K562 (cell line): ENCODE measurements at regions not wholly inside any gene's neighbourhood (a gene's known extent, or its start where the extent isn't known, plus 50 kb on each side); places are given as distances from the start of the nearest gene placed in this dataset.

Experiments used
- ATAC-seq: fragments of 200-7000 bp; cut with Tn5 transposase; 3 replicates; pipeline ENCODE4 v1.9.1; 2020; ENCODE audit warnings: moderate library complexity
- BruUV-seq: library from RNA; stranded (reverse); fragments of 400-500 nt; replicated peaks from 2 replicates; lab custom pipeline; 2021; lab: Mats Ljungman, UMichigan
- CTCF ChIA-PET: fragments of 300-600 bp; formaldehyde crosslinking; extraction: SDS; loops from one replicate; lab custom pipeline; 2021; ENCODE audit warnings: low intra/inter-chr PET ratio; lab: Yijun Ruan, JAX
- POLR2A ChIA-PET: fragments of 300-600, 350-650 bp; sonication (Branson Sonifier 250); formaldehyde crosslinking; extraction: SDS; loops from one replicate; lab custom pipeline; 2021; ENCODE audit warnings: antibody characterized with exemption, inconsistent platforms; lab: Yijun Ruan, JAX
- DNase-seq, 4 experiments: peaks; one replicate each; pipeline versions ENCODE4 v3.0.0 to v3.0.0-alpha.2; 2011 to 2018; ENCODE audit warnings: low spot score in 3 of 4, mixed read lengths in 3 of 4; ENCODE audit errors: extremely low read depth in 1 of 4
- FAIRE-seq: peaks from 2 replicates; lab custom pipeline; 2011; peaks lifted over from hg19 to GRCh38; lab: Jason Lieb, UNC
- H2AFZ ChIP-seq: 2 replicates; pipeline ENCODE4 v1.6.0; 2011; ENCODE audit warnings: low read depth, low read length, control low read depth, inconsistent platforms
- H3K27ac ChIP-seq: fragments of 200-600 bp; 3 replicates; pipeline ENCODE4 v1.8.0; 2011; ENCODE audit warnings: low read depth, mild to moderate bottlenecking, control low read depth, inconsistent platforms, low read length, moderate library complexity, mixed read lengths; ENCODE audit errors: extremely low read depth
- H3K27me3 ChIP-seq, 2 experiments: fragments of 300-600 bp in 1 of 2; 2 replicates in 1 of 2; 3 replicates in 1 of 2; pipeline versions ENCODE4 v1.6.0 to v1.8.0; 2011; ENCODE audit warnings: inconsistent platforms in 2 of 2, low read length in 2 of 2, mild to moderate bottlenecking in 1 of 2, mixed read lengths in 1 of 2, moderate library complexity in 1 of 2; ENCODE audit not compliant: control insufficient read depth in 2 of 2, insufficient read depth in 2 of 2
- H3K36me3 ChIP-seq: fragments of 300-600 bp; 3 replicates; pipeline ENCODE4 v1.8.0; 2011; ENCODE audit warnings: mild to moderate bottlenecking, low read length, inconsistent platforms; ENCODE audit not compliant: control insufficient read depth, insufficient read depth
- H3K4me1 ChIP-seq, 2 experiments: fragments of 200-600 bp in 1 of 2; replicated peaks in 1 of 2; 2 replicates in 1 of 2; 3 replicates in 1 of 2; pipeline versions ENCODE4 v1.5.1 to v1.8.0; 2011; ENCODE audit warnings: inconsistent platforms in 2 of 2, low read length in 2 of 2, mild to moderate bottlenecking in 1 of 2, mixed read lengths in 1 of 2, moderate library complexity in 1 of 2; ENCODE audit not compliant: control insufficient read depth in 2 of 2, insufficient read depth in 2 of 2
- H3K4me2 ChIP-seq: 2 replicates; pipeline ENCODE4 v1.6.1; 2011; ENCODE audit warnings: low read length, control low read depth, inconsistent platforms, mixed read lengths; ENCODE audit not compliant: insufficient read depth
- H3K4me3 ChIP-seq: fragments of 200-600 bp; sonication (generic), shearing (Covaris generic); 2 replicates; pipeline ENCODE4 v1.5.1; 2016; ENCODE audit warnings: control low read depth, inconsistent platforms
- H3K79me2 ChIP-seq: fragments of 200-600 bp; 3 replicates; pipeline ENCODE4 v1.8.0; 2011; ENCODE audit warnings: low read length, inconsistent platforms; ENCODE audit not compliant: control insufficient read depth, insufficient read depth
- H3K9ac ChIP-seq, 2 experiments: 2 replicates each; pipeline versions ENCODE4 v1.6.0 to v1.6.1; 2011; ENCODE audit warnings: low read depth in 2 of 2, low read length in 2 of 2, control low read depth in 1 of 2, inconsistent platforms in 1 of 2, mild to moderate bottlenecking in 1 of 2, mixed read lengths in 1 of 2; ENCODE audit not compliant: insufficient read depth in 1 of 2
- H3K9me1 ChIP-seq: one replicate; pipeline ENCODE4 v1.6.0; 2011; ENCODE audit warnings: inconsistent platforms, mild to moderate bottlenecking, low read length, moderate library complexity; ENCODE audit not compliant: control insufficient read depth, insufficient read depth
- H3K9me3 ChIP-seq: replicated peaks from 2 replicates; pipeline ENCODE4 v1.5.1; 2011; ENCODE audit warnings: low read depth, low read length, inconsistent platforms; ENCODE audit not compliant: control insufficient read depth, insufficient read depth
- H4K20me1 ChIP-seq: replicated peaks from 2 replicates; pipeline ENCODE4 v1.6.1; 2011; ENCODE audit warnings: low read length, inconsistent platforms, mixed read lengths; ENCODE audit not compliant: control insufficient read depth, insufficient read depth
- CBX8 ChIP-seq: fragments of 200-600 bp; sonication (generic); IDR thresholded peaks from 2 replicates; pipeline ENCODE4 v1.6.1; 2012; ENCODE audit warnings: borderline replicate concordance, mixed run types, low read depth, mild to moderate bottlenecking, moderate library complexity, mixed read lengths, low read length, control low read depth, inconsistent platforms; ENCODE audit not compliant: poor library complexity, severe bottlenecking; ENCODE audit errors: extremely low read depth
- CHD1 ChIP-seq: fragments of 200-600 bp; sonication (generic); IDR thresholded peaks from one replicate; pipeline ENCODE4 v1.6.1; 2012; ENCODE audit warnings: mild to moderate bottlenecking, moderate library complexity, low read length, inconsistent platforms
- HIVEP1 ChIP-seq: fragments of 250-450 bp; sonication (Bioruptor Pico); IDR thresholded peaks from 2 replicates; pipeline ENCODE4 v1.4.0; 2020; ENCODE audit warnings: mild to moderate bottlenecking
- HMG20A ChIP-seq: fragments of 450-650 bp; formaldehyde crosslinking; conservative IDR thresholded peaks from 2 replicates; pipeline ENCODE4 v1.4.0; 2020; ENCODE audit warnings: mild to moderate bottlenecking, mixed read lengths
- MEF2D ChIP-seq: conservative IDR thresholded peaks from 2 replicates; pipeline ENCODE4 v1.6.1; 2016; ENCODE audit warnings: low read depth, missing genetic modification characterization, missing compliant biosample characterization
- MTA1 ChIP-seq: fragments of 450-650 bp; IDR thresholded peaks from 2 replicates; pipeline ENCODE4 v1.6.1; 2017; ENCODE audit warnings: borderline replicate concordance
- NFE2 ChIP-seq: IDR thresholded peaks from 2 replicates; pipeline ENCODE4 v1.6.1; 2014; ENCODE audit warnings: antibody characterized with exemption, low read depth
- NRF1 ChIP-seq, 2 experiments: fragments of 450-650 bp; IDR thresholded peaks in 1 of 2; conservative IDR thresholded peaks in 1 of 2; 2 replicates each; pipeline ENCODE4 v1.6.1; 2014; ENCODE audit warnings: mild to moderate bottlenecking in 2 of 2
- PRMT5 ChIP-seq: sonication (generic); formaldehyde crosslinking; IDR thresholded peaks from 2 replicates; pipeline ENCODE4 v1.5.0; 2020; ENCODE audit warnings: missing genetic modification reagents
- RBBP5 ChIP-seq: fragments of 200-600 bp; sonication (generic); IDR thresholded peaks from 2 replicates; pipeline ENCODE4 v1.6.1; 2012; ENCODE audit warnings: borderline replicate concordance, mild to moderate bottlenecking, low read length, control low read depth, inconsistent platforms; ENCODE audit not compliant: insufficient read depth, poor library complexity, severe bottlenecking
- RBM22 ChIP-seq: fragments of 200-400 bp; formaldehyde crosslinking; IDR thresholded peaks from 2 replicates; pipeline ENCODE4 v1.6.1; 2018; ENCODE audit warnings: low read length, low read depth; ENCODE audit not compliant: poor library complexity, severe bottlenecking
- SAFB ChIP-seq: fragments of 200-400 bp; formaldehyde crosslinking; IDR thresholded peaks from 2 replicates; pipeline ENCODE4 v1.6.1; 2017; ENCODE audit warnings: low read depth, low read length, borderline replicate concordance
- SMAD1 ChIP-seq: fragments of 150-350 bp; IDR thresholded peaks from 2 replicates; pipeline ENCODE4 v1.6.1; 2014; ENCODE audit warnings: low read length, low read depth; ENCODE audit not compliant: partially characterized antibody
- SRF ChIP-seq, 2 experiments: fragments of 250-450, 450-650 bp in 1 of 2; sonication (Bioruptor Pico) in 1 of 2; sonication (generic) in 1 of 2; formaldehyde crosslinking; IDR thresholded peaks; 2 replicates each; pipeline versions ENCODE4 v1.5.0 to v1.5.1; 2020 to 2022; ENCODE audit warnings: mild to moderate bottlenecking in 1 of 2, missing genetic modification reagents in 1 of 2
- ZFP1 ChIP-seq: fragments of 450-650 bp; formaldehyde crosslinking; IDR thresholded peaks from 2 replicates; pipeline ENCODE4 v1.4.0; 2020; ENCODE audit warnings: mild to moderate bottlenecking, mixed read lengths
- ZNF174 ChIP-seq: fragments of 250-450 bp; sonication (Bioruptor Pico); IDR thresholded peaks from 2 replicates; pipeline ENCODE4 v1.4.0; 2020; ENCODE audit warnings: mild to moderate bottlenecking
- ZNF197 ChIP-seq: fragments of 200-800 bp; sonication (Bioruptor generic); IDR thresholded peaks from 2 replicates; pipeline ENCODE4 v1.6.1; 2016; ENCODE audit warnings: low read depth, missing genetic modification characterization, missing compliant biosample characterization
- ZNF507 ChIP-seq: conservative IDR thresholded peaks from 2 replicates; pipeline ENCODE4 v1.6.1; 2017; ENCODE audit warnings: missing genetic modification characterization, missing compliant biosample characterization
- ZNF77 ChIP-seq: fragments of 250-450 bp; sonication (Bioruptor Pico); IDR thresholded peaks from 2 replicates; pipeline ENCODE4 v1.5.0; 2020
- WGBS: fragments of 100-300 bp; shearing (Covaris generic); methylation state at CpG from one replicate; pipeline ENCODE4 v1.1.6; 2016; ENCODE audit warnings: low coverage, mixed read lengths; ENCODE audit not compliant: insufficient coverage; ENCODE audit errors: missing lambda C conversion rate; 5-methylcytosine and 5-hydroxymethylcytosine counted together
- in situ Hi-C: fragments of 300-500 bp; cut with MboI; formaldehyde crosslinking; loops from 4 replicates; pipeline ENCODE4 v1.15.0; 2018; ENCODE audit warnings: inconsistent platforms, mixed read lengths
- intact Hi-C: fragments of 100-400 bp; cut with micrococcal nuclease; formaldehyde crosslinking; loops from 2 replicates; pipeline ENCODE4 v1.14.2; 2022
- TF ChIP-seq, protein P1 (sequence below), 2 experiments: IDR thresholded peaks in 1 of 2; conservative IDR thresholded peaks in 1 of 2; 2 replicates each; pipeline ENCODE4 v1.6.1; 2016; ENCODE audit warnings: low read depth in 2 of 2, mild to moderate bottlenecking in 1 of 2, missing compliant biosample characterization in 1 of 2, missing genetic modification characterization in 1 of 2, moderate library complexity in 1 of 2

DNA sequence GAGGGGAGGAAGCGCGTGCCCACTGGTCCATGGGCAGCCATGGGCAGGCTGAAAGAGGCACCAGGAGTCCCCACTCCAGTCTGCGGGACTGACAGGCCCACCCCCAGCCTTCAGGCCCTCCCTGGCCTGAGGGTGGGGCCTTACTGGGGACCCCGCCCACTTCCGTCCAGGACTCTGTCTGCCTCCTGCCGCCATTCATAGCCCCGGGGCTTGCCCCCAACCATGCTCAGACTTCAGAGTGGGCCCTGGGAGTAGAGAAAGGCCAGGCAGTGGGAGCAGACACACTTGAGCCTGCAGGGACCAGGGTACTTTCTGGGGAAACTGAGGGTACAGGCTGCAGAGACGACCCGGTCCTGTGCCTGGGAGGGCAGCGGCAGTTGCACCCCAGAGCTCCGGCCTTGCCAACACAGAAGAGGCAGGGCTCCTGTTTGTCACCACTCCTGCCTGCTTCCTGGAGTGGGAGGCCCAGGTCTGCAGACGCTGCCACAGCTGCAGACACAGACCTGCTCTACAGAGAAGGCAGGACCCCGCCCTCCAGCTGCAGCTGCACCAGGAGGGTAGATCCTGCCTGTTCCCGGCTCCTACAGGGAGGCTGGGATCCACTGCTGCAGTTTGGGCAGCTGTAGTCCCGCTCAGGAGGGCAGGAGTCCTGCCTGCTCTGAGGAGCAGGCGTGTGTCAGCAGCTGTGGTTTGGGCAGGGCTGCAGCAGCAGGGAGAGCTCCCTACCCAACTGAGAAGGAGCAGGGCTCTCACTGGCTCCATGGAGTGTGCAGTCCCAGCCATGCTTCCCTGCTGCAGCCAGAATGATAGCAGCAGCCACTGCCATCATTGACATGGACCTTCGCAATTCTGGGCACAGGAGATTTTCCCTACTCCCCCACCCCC is 387.9 kb upstream of the ANO3 start (continued):
- TF ChIP-seq CHD1, result no peak
- no peak for TF ChIP-seq ZNF507 (tag)
- no peak for TF ChIP-seq ZNF174 (CRISPR knock-in tag)
- TF ChIP-seq SRF (CRISPR knock-in tag; IDR thresholded peaks at IDR 0.05), result no peak
- no peak for TF ChIP-seq MTA1
- TF ChIP-seq NRF1 (conservative IDR thresholded peaks at IDR 0.05 in 1 of 2, IDR thresholded peaks at IDR 0.05 in 1 of 2), result no peak
- no peak for TF ChIP-seq HMG20A (CRISPR knock-in tag)

DNA sequence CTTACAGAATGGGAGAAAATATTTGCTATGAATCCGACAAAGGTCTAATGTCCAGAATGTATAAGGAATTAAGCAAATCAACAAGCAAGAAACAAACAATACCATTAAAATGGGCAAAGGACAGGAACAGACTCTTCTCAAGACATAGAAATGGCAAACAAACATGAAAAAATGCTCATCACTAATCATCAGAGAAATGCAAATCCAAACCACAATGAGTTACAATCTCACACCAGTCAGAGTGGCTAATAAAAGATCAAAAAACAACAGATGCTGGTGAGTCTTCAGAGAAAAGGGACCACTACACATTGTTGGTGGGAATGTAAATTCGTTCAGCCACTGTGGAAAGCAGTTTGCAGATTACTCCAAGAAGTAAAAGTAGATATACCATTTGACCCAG is 382.0 kb upstream of the ANO3 start:
- no peak overlapping the region for H3K4me3 ChIP-seq
- no TSS peak for BruUV-seq
- no peaks in the 10 kb centered on the region for H3K27me3 ChIP-seq
- CTCF ChIA-PET, result no interaction called here
- no peaks in the 10 kb centered on the region for H3K36me3 ChIP-seq
- H3K9me1 ChIP-seq, result no peaks in the 10 kb centered on the region
- WGBS, result 0% methylated on average over 2 of the region's 2 CpGs
- DNase-seq (no peak), FAIRE-seq (no peak), ATAC-seq (no peak)
- H3K79me2 ChIP-seq, result no peaks in the 10 kb centered on the region
- in situ Hi-C loops, result no loop called here
- intact Hi-C loops, result no loop called here
- no peaks in the 10 kb centered on the region for H3K9me3 ChIP-seq
- H3K27ac ChIP-seq, result no peak overlapping the region
- no peak overlapping the region for H3K9ac ChIP-seq
- H3K4me1 ChIP-seq, result no peaks in the 10 kb centered on the region
- no peaks in the 10 kb centered on the region for H4K20me1 ChIP-seq
- H2AFZ ChIP-seq, result no peak overlapping the region
- POLR2A ChIA-PET, result no interaction called here
- no peak overlapping the region for H3K4me2 ChIP-seq
- no peak for TF ChIP-seq NFE2
- TF ChIP-seq ZNF77 (CRISPR knock-in tag), result no peak
- no peak for TF ChIP-seq MEF2D
- no peak for TF ChIP-seq RBM22
- TF ChIP-seq CBX8, result no peak
- TF ChIP-seq SMAD1, result no peak
- TF ChIP-seq RBBP5, result no peak
- TF ChIP-seq ZNF197, result no peak
- TF ChIP-seq, protein P1, sequence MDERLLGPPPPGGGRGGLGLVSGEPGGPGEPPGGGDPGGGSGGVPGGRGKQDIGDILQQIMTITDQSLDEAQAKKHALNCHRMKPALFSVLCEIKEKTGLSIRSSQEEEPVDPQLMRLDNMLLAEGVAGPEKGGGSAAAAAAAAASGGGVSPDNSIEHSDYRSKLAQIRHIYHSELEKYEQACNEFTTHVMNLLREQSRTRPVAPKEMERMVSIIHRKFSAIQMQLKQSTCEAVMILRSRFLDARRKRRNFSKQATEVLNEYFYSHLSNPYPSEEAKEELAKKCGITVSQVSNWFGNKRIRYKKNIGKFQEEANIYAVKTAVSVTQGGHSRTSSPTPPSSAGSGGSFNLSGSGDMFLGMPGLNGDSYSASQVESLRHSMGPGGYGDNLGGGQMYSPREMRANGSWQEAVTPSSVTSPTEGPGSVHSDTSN (CRISPR knock-in tag; IDR thresholded peaks at IDR 0.05; ENCODE audit: low read depth), result no peak
- TF ChIP-seq, protein P1 (tag; conservative IDR thresholded peaks at IDR 0.05; ENCODE audit: low read depth), result no peak
- TF ChIP-seq HIVEP1 (CRISPR knock-in tag), result no peak
- TF ChIP-seq ZFP1 (CRISPR knock-in tag), result no peak
- no peak for TF ChIP-seq SAFB
- no peak for TF ChIP-seq PRMT5 (CRISPR knock-in tag)
